ENCODE measurements at regions not wholly inside any gene's neighbourhood (a gene's known extent, or its start where the extent isn't known, plus 50 kb on each side); places are given as distances from the start of the nearest gene placed in this dataset.
"Not testable (repeated sequence)": the region's sequence is repeated elsewhere in the genome, so short reads cannot be mapped to it uniquely, and the experiment has no call there.

- no peaks in the 10 kb centered on the region for H3K36me3 ChIP-seq
- no peaks in the 10 kb centered on the region for H3K27me3 ChIP-seq
- H3K4me1 ChIP-seq, result no peaks in the 10 kb centered on the region
- H3K9me3 ChIP-seq, result peaks cover 0 to 24% (median 0%) of the 10 kb centered on the region in 4 donors
- TF ChIP-seq CTCF (IDR thresholded peaks at IDR 0.05) (no peak), EP300 (IDR thresholded peaks at IDR 0.05) (no peak), POLR2A (IDR thresholded peaks at IDR 0.05) (no peak)
- H3K4me3 ChIP-seq, result no peak overlapping the region
- no peak overlapping the region for H3K27ac ChIP-seq
- no peak for DNase-seq (ENCODE audit: low spot score in 2 of 2)
These were observed 123.2 kb upstream of the PCGF5 start for GRCh38 chr10:91097313-91097712.

GRCh38 chr10:91098021-91098420, 122.4 kb upstream of the PCGF5 start:
- peaks cover 0 to 21% (median 0%) of the 10 kb centered on the region in 4 donors for H3K9me3 ChIP-seq
- not testable (repeated sequence) for DNase-seq (ENCODE audit: low spot score in 2 of 2); H3K4me1 ChIP-seq; H3K4me3 ChIP-seq; H3K27ac ChIP-seq; H3K27me3 ChIP-seq; H3K36me3 ChIP-seq
- 93 to 97% methylated on average over 2 of the region's 2 CpGs for WGBS, 2 donors

- peaks cover 0 to 12% (median 0%) of the 10 kb centered on the region in 4 donors for H3K4me1 ChIP-seq
- 57 to 60% methylated on average over 5 of the region's 5 CpGs for WGBS, 2 donors
- H3K27me3 ChIP-seq, result no peaks in the 10 kb centered on the region
- H3K4me3 ChIP-seq, result no peak overlapping the region
- no peak for TF ChIP-seq EP300 (IDR thresholded peaks at IDR 0.05)
- TF ChIP-seq POLR2A (IDR thresholded peaks at IDR 0.05), result no peak
- TF ChIP-seq CTCF (IDR thresholded peaks at IDR 0.05), result no peak
- H3K36me3 ChIP-seq, result no peaks in the 10 kb centered on the region
- H3K27ac ChIP-seq, result no peak overlapping the region
- no peak for DNase-seq (ENCODE audit: low spot score in 2 of 2)
- no peaks in the 10 kb centered on the region for H3K9me3 ChIP-seq
These were observed 116.9 kb upstream of the PCGF5 start for GRCh38 chr10:91103384-91104192.

GRCh38 chr10:91104193-91105041, 116.0 kb upstream of the PCGF5 start:
- 44 to 49% methylated on average over 13 of the region's 13 CpGs for WGBS, 2 donors
- H3K4me3 ChIP-seq, result no peak overlapping the region
- no peaks in the 10 kb centered on the region for H3K36me3 ChIP-seq
- no peak overlapping the region for H3K27ac ChIP-seq
- peaks cover 0 to 12% (median 0%) of the 10 kb centered on the region in 4 donors for H3K4me1 ChIP-seq
- H3K9me3 ChIP-seq, result no peaks in the 10 kb centered on the region
- H3K27me3 ChIP-seq, result no peaks in the 10 kb centered on the region
- TF ChIP-seq CTCF (IDR thresholded peaks at IDR 0.05) (no peak), POLR2A (IDR thresholded peaks at IDR 0.05) (no peak), EP300 (IDR thresholded peaks at IDR 0.05) (no peak)
- DNase-seq (ENCODE audit: low spot score in 2 of 2), result no peak

- no peaks in the 10 kb centered on the region for H3K9me3 ChIP-seq
- no peaks in the 10 kb centered on the region for H3K27me3 ChIP-seq
- H3K27ac ChIP-seq, result no peak overlapping the region
- no peaks in the 10 kb centered on the region for H3K36me3 ChIP-seq
- WGBS, 2 donors, result 93 to 95% methylated on average over 2 of the region's 2 CpGs
- DNase-seq (ENCODE audit: low spot score in 2 of 2), result no peak
- H3K4me3 ChIP-seq, result no peak overlapping the region
- H3K4me1 ChIP-seq, result peaks cover 0 to 12% (median 0%) of the 10 kb centered on the region in 4 donors
- TF ChIP-seq CTCF (IDR thresholded peaks at IDR 0.05), result no peak
- no peak for TF ChIP-seq EP300 (IDR thresholded peaks at IDR 0.05)
- TF ChIP-seq POLR2A (IDR thresholded peaks at IDR 0.05), result no peak
These were observed 115.2 kb upstream of the PCGF5 start for GRCh38 chr10:91105269-91105668.

All from tibial nerve (tissue), 4 donors.